Mesothelial cell of epicardium (in vitro differentiated cells): ENCODE measurements at regions not wholly inside any gene's neighbourhood (a gene's known extent, or its start where the extent isn't known, plus 50 kb on each side); places are given as distances from the start of the nearest gene placed in this dataset.

Source experiments
- DNase-seq, 2 experiments: peaks; one replicate each; pipeline ENCODE4 v3.0.0; 2021; ENCODE audit warnings: low spot score in 2 of 2; ENCODE audit not compliant: unreplicated experiment in 2 of 2
- H3K27ac Mint-ChIP-seq: 2 replicates; pipeline ENCODE4 v1.8.0; 2021; ENCODE audit warnings: mixed read lengths
- H3K27me3 Mint-ChIP-seq: 2 replicates; pipeline ENCODE4 v1.8.0; 2021; ENCODE audit warnings: low read depth, mixed read lengths
- H3K36me3 Mint-ChIP-seq: 2 replicates; pipeline ENCODE4 v1.8.0; 2021; ENCODE audit warnings: mixed read lengths
- H3K4me1 Mint-ChIP-seq: 2 replicates; pipeline ENCODE4 v1.8.0; 2021; ENCODE audit warnings: mixed read lengths
- H3K4me3 Mint-ChIP-seq: 2 replicates; pipeline ENCODE4 v1.8.0; 2021; ENCODE audit warnings: mild to moderate bottlenecking, moderate library complexity, mixed read lengths
- H3K9me3 Mint-ChIP-seq: 2 replicates; pipeline ENCODE4 v1.8.0; 2021; ENCODE audit warnings: mixed read lengths
- TF ChIP-seq, protein P1 (sequence below): fragments of 200-600 bp; sonication (generic); IDR thresholded peaks from one replicate; pipeline ENCODE4 v1.5.0; 2021; ENCODE audit warnings: antibody characterized with exemption; ENCODE audit not compliant: unreplicated experiment

DNA sequence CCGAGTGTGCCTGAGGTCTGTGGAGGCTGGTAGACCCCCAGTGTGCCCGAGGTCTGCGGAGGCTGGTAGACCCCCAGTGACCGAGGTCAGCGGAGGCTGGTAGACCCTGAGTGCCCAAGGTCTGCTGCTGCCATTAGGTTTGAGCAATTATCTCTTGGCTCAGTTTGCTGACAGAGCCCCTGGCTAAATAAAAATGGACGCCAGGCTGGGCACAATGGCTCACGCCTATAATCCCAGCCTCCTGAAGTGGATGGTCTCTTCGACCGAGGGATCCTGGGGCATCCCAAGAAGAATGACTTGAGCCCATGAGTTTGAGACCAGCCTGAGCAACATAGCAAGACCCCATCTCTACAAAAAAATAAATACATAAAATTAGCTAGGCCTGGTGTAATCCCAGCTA, 98.7 kb upstream of the ZNF469 start:
- H3K4me3 Mint-ChIP-seq, result no peak overlapping the region
- TF ChIP-seq, protein P1, sequence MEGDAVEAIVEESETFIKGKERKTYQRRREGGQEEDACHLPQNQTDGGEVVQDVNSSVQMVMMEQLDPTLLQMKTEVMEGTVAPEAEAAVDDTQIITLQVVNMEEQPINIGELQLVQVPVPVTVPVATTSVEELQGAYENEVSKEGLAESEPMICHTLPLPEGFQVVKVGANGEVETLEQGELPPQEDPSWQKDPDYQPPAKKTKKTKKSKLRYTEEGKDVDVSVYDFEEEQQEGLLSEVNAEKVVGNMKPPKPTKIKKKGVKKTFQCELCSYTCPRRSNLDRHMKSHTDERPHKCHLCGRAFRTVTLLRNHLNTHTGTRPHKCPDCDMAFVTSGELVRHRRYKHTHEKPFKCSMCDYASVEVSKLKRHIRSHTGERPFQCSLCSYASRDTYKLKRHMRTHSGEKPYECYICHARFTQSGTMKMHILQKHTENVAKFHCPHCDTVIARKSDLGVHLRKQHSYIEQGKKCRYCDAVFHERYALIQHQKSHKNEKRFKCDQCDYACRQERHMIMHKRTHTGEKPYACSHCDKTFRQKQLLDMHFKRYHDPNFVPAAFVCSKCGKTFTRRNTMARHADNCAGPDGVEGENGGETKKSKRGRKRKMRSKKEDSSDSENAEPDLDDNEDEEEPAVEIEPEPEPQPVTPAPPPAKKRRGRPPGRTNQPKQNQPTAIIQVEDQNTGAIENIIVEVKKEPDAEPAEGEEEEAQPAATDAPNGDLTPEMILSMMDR, result no peak
- H3K27ac Mint-ChIP-seq, result no peak overlapping the region
- peaks cover 13% of the 10 kb centered on the region for H3K9me3 Mint-ChIP-seq
- no peaks in the 10 kb centered on the region for H3K27me3 Mint-ChIP-seq
- H3K4me1 Mint-ChIP-seq, result peaks cover 11% of the 10 kb centered on the region
- H3K36me3 Mint-ChIP-seq, result peaks cover 2% of the 10 kb centered on the region
- no peak for DNase-seq

DNA sequence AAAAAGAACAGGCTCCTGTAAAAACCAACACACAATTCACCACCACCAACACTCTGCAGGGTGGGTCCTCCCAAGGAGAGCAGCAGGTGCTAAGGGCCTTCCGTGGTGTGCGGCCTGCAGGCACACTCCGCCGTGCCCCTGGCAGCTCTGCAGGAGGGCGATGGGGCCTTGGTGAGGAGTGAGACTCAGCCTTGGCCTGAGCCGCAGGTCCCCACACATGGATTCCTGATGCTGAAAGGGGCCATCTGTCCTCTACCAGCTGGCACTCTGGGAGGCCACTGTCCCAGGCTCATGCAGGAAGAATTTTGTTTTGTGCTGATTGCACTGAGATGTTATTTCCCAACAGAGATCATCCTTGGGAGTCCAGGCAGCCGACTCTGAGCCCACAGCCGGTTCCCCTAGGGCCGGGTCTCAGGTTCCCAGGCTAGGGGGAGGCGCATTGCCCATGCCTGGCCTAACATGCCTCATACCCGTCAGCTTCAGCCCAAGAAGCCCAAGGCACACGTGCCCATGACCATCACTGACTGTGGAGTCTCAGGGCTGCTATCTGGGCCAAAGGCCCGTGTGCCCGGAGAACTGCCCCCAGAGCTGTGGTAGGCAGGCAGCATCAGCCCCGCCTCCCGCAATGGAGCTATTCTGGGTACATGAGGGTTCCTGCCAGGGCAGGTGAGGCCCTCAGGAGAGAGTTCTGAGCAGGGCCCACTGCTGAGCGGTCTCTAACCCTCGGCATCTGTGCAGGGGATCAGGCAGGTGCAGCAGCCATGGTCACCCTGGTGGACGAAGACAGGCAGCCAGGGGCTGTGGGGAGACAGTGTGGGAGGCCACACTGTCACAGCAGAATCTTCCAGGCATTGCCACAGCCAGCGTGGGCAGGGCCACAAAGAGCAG, 97.9 kb upstream of the ZNF469 start:
- Mint-ChIP-seq H3K4me3 (no peak overlapping the region), H3K9me3 (peaks cover 13% of the 10 kb centered on the region), H3K27me3 (no peaks in the 10 kb centered on the region), H3K27ac (no peak overlapping the region), H3K36me3 (peaks cover 2% of the 10 kb centered on the region), H3K4me1 (peaks cover 11% of the 10 kb centered on the region)
- no peak for DNase-seq
- TF ChIP-seq, protein P1, result no peak

DNA sequence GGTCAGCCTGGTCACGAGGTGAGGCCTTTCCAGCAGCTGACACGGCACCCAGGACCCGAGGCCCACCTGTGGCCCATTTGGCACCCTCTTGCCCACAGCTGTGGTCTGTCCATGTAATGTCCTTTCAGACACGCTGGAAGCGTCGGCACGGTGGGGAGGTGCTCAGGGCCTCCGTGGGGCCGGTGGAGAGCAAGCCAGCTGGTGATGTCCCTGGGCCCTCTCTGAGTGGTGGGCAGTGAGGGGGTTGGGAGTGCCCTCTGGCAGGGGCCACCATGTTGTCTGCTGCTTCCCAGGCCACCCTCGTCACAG, 97.3 kb upstream of the ZNF469 start:
- no peak for DNase-seq
- TF ChIP-seq, protein P1, result no peak
- Mint-ChIP-seq H3K27me3 (no peaks in the 10 kb centered on the region), H3K27ac (no peak overlapping the region), H3K4me1 (peaks cover 11% of the 10 kb centered on the region), H3K36me3 (peaks cover 2% of the 10 kb centered on the region), H3K9me3 (peaks cover 13% of the 10 kb centered on the region), H3K4me3 (no peak overlapping the region)

DNA sequence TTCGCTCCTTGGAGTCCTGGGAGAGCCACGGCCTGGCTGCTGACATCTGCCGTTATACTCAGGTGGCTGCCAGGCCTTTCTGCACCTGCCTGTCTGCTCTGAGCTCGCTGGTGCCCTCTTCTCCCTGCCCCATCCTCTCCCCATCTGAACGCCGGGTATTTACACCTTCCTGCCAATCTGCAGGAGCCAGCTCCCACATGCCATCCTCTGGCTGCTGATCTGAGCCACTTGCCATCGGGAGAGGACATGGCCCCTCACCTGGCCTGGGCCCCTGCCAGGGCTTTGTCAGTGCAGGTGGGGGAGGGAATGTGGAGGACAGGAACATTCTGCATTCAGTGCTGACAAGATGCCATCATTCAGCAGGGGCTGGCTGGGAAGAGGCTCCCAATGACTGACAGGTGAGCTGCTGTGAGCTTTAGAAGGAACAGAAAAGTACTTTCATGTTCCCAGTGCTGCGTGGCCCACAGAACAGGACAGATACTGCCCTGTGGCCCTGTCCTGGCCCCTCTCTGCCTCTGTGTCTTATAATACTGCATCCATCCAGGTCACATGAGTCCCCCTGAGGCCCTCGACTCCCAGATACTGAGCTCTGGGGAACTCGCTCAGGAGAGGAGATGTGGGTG, 96.3 kb upstream of the ZNF469 start:
- peaks cover 13% of the 10 kb centered on the region for H3K9me3 Mint-ChIP-seq
- DNase-seq, result no peak
- H3K36me3 Mint-ChIP-seq, result peaks cover 2% of the 10 kb centered on the region
- H3K27ac Mint-ChIP-seq, result no peak overlapping the region
- TF ChIP-seq, protein P1, result no peak
- H3K27me3 Mint-ChIP-seq, result no peaks in the 10 kb centered on the region
- H3K4me1 Mint-ChIP-seq, result peaks cover 11% of the 10 kb centered on the region
- H3K4me3 Mint-ChIP-seq, result no peak overlapping the region

DNA sequence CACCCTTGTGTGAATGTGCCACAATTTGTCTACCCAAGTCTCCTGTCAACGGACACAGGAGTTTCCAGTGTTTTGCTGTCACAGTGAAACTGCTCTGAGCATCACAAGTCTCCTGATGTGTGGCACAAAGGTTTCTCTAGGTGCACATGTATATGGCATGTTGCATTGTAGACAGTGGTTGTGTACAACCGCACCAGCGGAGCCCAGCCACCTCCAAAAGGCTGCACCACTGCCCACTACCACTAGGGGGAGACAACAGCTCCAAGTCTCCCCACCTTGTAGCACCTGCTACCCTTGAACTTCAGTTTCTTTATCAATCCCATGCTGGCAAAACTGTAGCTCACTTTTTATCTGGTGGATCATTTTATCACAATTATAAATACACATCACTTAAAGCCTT, 95.5 kb upstream of the ZNF469 start:
- DNase-seq, result no peak
- peaks cover 9% of the 10 kb centered on the region for H3K4me1 Mint-ChIP-seq
- H3K36me3 Mint-ChIP-seq, result peaks cover 2% of the 10 kb centered on the region
- TF ChIP-seq, protein P1, result peak; percentile 59
- no peak overlapping the region for H3K4me3 Mint-ChIP-seq
- no peak overlapping the region for H3K27ac Mint-ChIP-seq
- H3K9me3 Mint-ChIP-seq, result peaks cover 13% of the 10 kb centered on the region
- no peaks in the 10 kb centered on the region for H3K27me3 Mint-ChIP-seq
